K562 (cell line): ENCODE measurements at regions not wholly inside any gene's neighbourhood (a gene's known extent, or its start where the extent isn't known, plus 50 kb on each side); places are given as distances from the start of the nearest gene placed in this dataset.

ENCODE experiments used
- ATAC-seq: fragments of 200-7000 bp; cut with Tn5 transposase; 3 replicates; pipeline ENCODE4 v1.9.1; 2020; ENCODE audit warnings: moderate library complexity
- BruUV-seq: library from RNA; stranded (reverse); fragments of 400-500 nt; replicated peaks from 2 replicates; lab custom pipeline; 2021; lab: Mats Ljungman, UMichigan
- CTCF ChIA-PET: fragments of 300-600 bp; formaldehyde crosslinking; extraction: SDS; loops from one replicate; lab custom pipeline; 2021; ENCODE audit warnings: low intra/inter-chr PET ratio; lab: Yijun Ruan, JAX
- POLR2A ChIA-PET: fragments of 300-600, 350-650 bp; sonication (Branson Sonifier 250); formaldehyde crosslinking; extraction: SDS; loops from one replicate; lab custom pipeline; 2021; ENCODE audit warnings: antibody characterized with exemption, inconsistent platforms; lab: Yijun Ruan, JAX
- DNase-seq, 4 experiments: peaks; one replicate each; pipeline versions ENCODE4 v3.0.0 to v3.0.0-alpha.2; 2011 to 2018; ENCODE audit warnings: low spot score in 3 of 4, mixed read lengths in 3 of 4; ENCODE audit errors: extremely low read depth in 1 of 4
- FAIRE-seq: peaks from 2 replicates; lab custom pipeline; 2011; peaks lifted over from hg19 to GRCh38; lab: Jason Lieb, UNC
- H2AFZ ChIP-seq: 2 replicates; pipeline ENCODE4 v1.6.0; 2011; ENCODE audit warnings: low read depth, low read length, control low read depth, inconsistent platforms
- H3K27ac ChIP-seq: fragments of 200-600 bp; 3 replicates; pipeline ENCODE4 v1.8.0; 2011; ENCODE audit warnings: low read depth, mild to moderate bottlenecking, control low read depth, inconsistent platforms, low read length, moderate library complexity, mixed read lengths; ENCODE audit errors: extremely low read depth
- H3K27me3 ChIP-seq, 2 experiments: fragments of 300-600 bp in 1 of 2; 2 replicates in 1 of 2; 3 replicates in 1 of 2; pipeline versions ENCODE4 v1.6.0 to v1.8.0; 2011; ENCODE audit warnings: inconsistent platforms in 2 of 2, low read length in 2 of 2, mild to moderate bottlenecking in 1 of 2, mixed read lengths in 1 of 2, moderate library complexity in 1 of 2; ENCODE audit not compliant: control insufficient read depth in 2 of 2, insufficient read depth in 2 of 2
- H3K36me3 ChIP-seq: fragments of 300-600 bp; 3 replicates; pipeline ENCODE4 v1.8.0; 2011; ENCODE audit warnings: mild to moderate bottlenecking, low read length, inconsistent platforms; ENCODE audit not compliant: control insufficient read depth, insufficient read depth
- H3K4me1 ChIP-seq, 2 experiments: fragments of 200-600 bp in 1 of 2; replicated peaks in 1 of 2; 2 replicates in 1 of 2; 3 replicates in 1 of 2; pipeline versions ENCODE4 v1.5.1 to v1.8.0; 2011; ENCODE audit warnings: inconsistent platforms in 2 of 2, low read length in 2 of 2, mild to moderate bottlenecking in 1 of 2, mixed read lengths in 1 of 2, moderate library complexity in 1 of 2; ENCODE audit not compliant: control insufficient read depth in 2 of 2, insufficient read depth in 2 of 2
- H3K4me2 ChIP-seq: 2 replicates; pipeline ENCODE4 v1.6.1; 2011; ENCODE audit warnings: low read length, control low read depth, inconsistent platforms, mixed read lengths; ENCODE audit not compliant: insufficient read depth
- H3K4me3 ChIP-seq: fragments of 200-600 bp; sonication (generic), shearing (Covaris generic); 2 replicates; pipeline ENCODE4 v1.5.1; 2016; ENCODE audit warnings: control low read depth, inconsistent platforms
- H3K79me2 ChIP-seq: fragments of 200-600 bp; 3 replicates; pipeline ENCODE4 v1.8.0; 2011; ENCODE audit warnings: low read length, inconsistent platforms; ENCODE audit not compliant: control insufficient read depth, insufficient read depth
- H3K9ac ChIP-seq, 2 experiments: 2 replicates each; pipeline versions ENCODE4 v1.6.0 to v1.6.1; 2011; ENCODE audit warnings: low read depth in 2 of 2, low read length in 2 of 2, control low read depth in 1 of 2, inconsistent platforms in 1 of 2, mild to moderate bottlenecking in 1 of 2, mixed read lengths in 1 of 2; ENCODE audit not compliant: insufficient read depth in 1 of 2
- H3K9me1 ChIP-seq: one replicate; pipeline ENCODE4 v1.6.0; 2011; ENCODE audit warnings: inconsistent platforms, mild to moderate bottlenecking, low read length, moderate library complexity; ENCODE audit not compliant: control insufficient read depth, insufficient read depth
- H3K9me3 ChIP-seq: replicated peaks from 2 replicates; pipeline ENCODE4 v1.5.1; 2011; ENCODE audit warnings: low read depth, low read length, inconsistent platforms; ENCODE audit not compliant: control insufficient read depth, insufficient read depth
- H4K20me1 ChIP-seq: replicated peaks from 2 replicates; pipeline ENCODE4 v1.6.1; 2011; ENCODE audit warnings: low read length, inconsistent platforms, mixed read lengths; ENCODE audit not compliant: control insufficient read depth, insufficient read depth
- BRCA1 ChIP-seq, 2 experiments: fragments of 450-650 bp in 1 of 2; sonication (generic) in 1 of 2; formaldehyde crosslinking in 1 of 2; IDR thresholded peaks; 2 replicates each; pipeline versions ENCODE4 v1.5.0 to v1.6.1; 2017 to 2020; ENCODE audit warnings: mild to moderate bottlenecking in 1 of 2, missing genetic modification reagents in 1 of 2
- CBFA2T3 ChIP-seq: fragments of 450-650 bp; IDR thresholded peaks from 2 replicates; pipeline ENCODE4 v1.6.1; 2017
- CHD4 ChIP-seq: fragments of 200-600 bp; sonication (generic); IDR thresholded peaks from 3 replicates; pipeline ENCODE4 v1.6.1; 2012; ENCODE audit warnings: low read depth, mild to moderate bottlenecking, mixed read lengths, low read length, inconsistent platforms; ENCODE audit not compliant: insufficient read depth, insufficient replicate concordance, poor library complexity, severe bottlenecking
- ETV1 ChIP-seq: fragments of 450-650 bp; conservative IDR thresholded peaks from 2 replicates; pipeline ENCODE4 v1.6.1; 2016; ENCODE audit warnings: missing genetic modification characterization, control low read depth, low read depth, missing compliant biosample characterization
- GATAD2A ChIP-seq: fragments of 450-650 bp; IDR thresholded peaks from 2 replicates; pipeline ENCODE4 v1.6.1; 2017
- HCFC1 ChIP-seq: IDR thresholded peaks from 2 replicates; pipeline ENCODE4 v1.6.1; 2012; ENCODE audit warnings: low read depth, low read length, improper control_type of control experiment
- HDAC2 ChIP-seq: fragments of 450-650 bp; IDR thresholded peaks from 2 replicates; pipeline ENCODE4 v1.6.1; 2016; ENCODE audit warnings: mild to moderate bottlenecking
- HDAC3 ChIP-seq: fragments of 450-650 bp; IDR thresholded peaks from 2 replicates; pipeline ENCODE4 v1.6.1; 2018; ENCODE audit warnings: borderline replicate concordance, mild to moderate bottlenecking, moderate library complexity; ENCODE audit not compliant: partially characterized antibody
- HEY1 ChIP-seq: fragments of 250-450 bp; sonication (Bioruptor Pico); IDR thresholded peaks from 2 replicates; pipeline ENCODE4 v1.5.0; 2020; ENCODE audit warnings: mild to moderate bottlenecking, moderate library complexity, borderline replicate concordance
- MCM3 ChIP-seq: fragments of 450-650 bp; IDR thresholded peaks from 2 replicates; pipeline ENCODE4 v1.6.1; 2016
- MTA3 ChIP-seq: fragments of 450-650 bp; formaldehyde crosslinking; IDR thresholded peaks from 2 replicates; pipeline ENCODE4 v1.6.1; 2017; ENCODE audit warnings: mild to moderate bottlenecking, borderline replicate concordance
- NCOA6 ChIP-seq: fragments of 450-650 bp; IDR thresholded peaks from 2 replicates; pipeline ENCODE4 v1.6.1; 2017; ENCODE audit warnings: mild to moderate bottlenecking
- PKNOX1 ChIP-seq: fragments of 450-650 bp; IDR thresholded peaks from 2 replicates; pipeline ENCODE4 v1.6.1; 2016
- RAD21 ChIP-seq, 2 experiments: fragments of 250-450 bp in 1 of 2; fragments of 450-650 bp in 1 of 2; sonication (Bioruptor Pico) in 1 of 2; formaldehyde crosslinking in 1 of 2; IDR thresholded peaks in 1 of 2; conservative IDR thresholded peaks in 1 of 2; 2 replicates each; pipeline versions ENCODE4 v1.4.0 to v1.8.0; 2020 to 2022; ENCODE audit warnings: mild to moderate bottlenecking in 2 of 2, moderate library complexity in 1 of 2
- RNF219 ChIP-seq: fragments of 250-450 bp; sonication (Bioruptor Pico); IDR thresholded peaks from 2 replicates; pipeline ENCODE4 v1.5.0; 2022; ENCODE audit warnings: mild to moderate bottlenecking
- SMAD2 ChIP-seq: fragments of 150-350 bp; IDR thresholded peaks from 2 replicates; pipeline ENCODE4 v1.6.1; 2014; ENCODE audit warnings: low read depth, mild to moderate bottlenecking, low read length
- SREBF1 ChIP-seq: fragments of 150-350 bp; IDR thresholded peaks from 2 replicates; pipeline ENCODE4 v1.6.1; 2014; ENCODE audit warnings: antibody characterized with exemption, low read depth, low read length, borderline replicate concordance
- SRSF1 ChIP-seq: fragments of 200-400 bp; formaldehyde crosslinking; IDR thresholded peaks from 2 replicates; pipeline ENCODE4 v1.6.1; 2017; ENCODE audit warnings: mild to moderate bottlenecking, low read depth, low read length, moderate library complexity
- YBX1 ChIP-seq: fragments of 450-650 bp; IDR thresholded peaks from 2 replicates; pipeline ENCODE4 v1.7.1; 2016; ENCODE audit warnings: mild to moderate bottlenecking
- ZC3H11A ChIP-seq: IDR thresholded peaks from 2 replicates; pipeline ENCODE4 v1.6.1; 2012; ENCODE audit warnings: low read depth, low read length, improper control_type of control experiment
- ZNF146 ChIP-seq: IDR thresholded peaks from one replicate; pipeline ENCODE4 v1.6.1; 2018; ENCODE audit warnings: missing compliant biosample characterization; ENCODE audit not compliant: unreplicated experiment
- ZNF41 ChIP-seq: fragments of 250-450 bp; sonication (Bioruptor Pico); conservative IDR thresholded peaks from 2 replicates; pipeline ENCODE4 v1.4.0; 2020; ENCODE audit warnings: mild to moderate bottlenecking
- ZNF436 ChIP-seq: fragments of 250-450, 450-650 bp; sonication (Bioruptor Pico); formaldehyde crosslinking; IDR thresholded peaks from 2 replicates; pipeline ENCODE4 v1.7.0; 2020; ENCODE audit warnings: mild to moderate bottlenecking
- WGBS: fragments of 100-300 bp; shearing (Covaris generic); methylation state at CpG from one replicate; pipeline ENCODE4 v1.1.6; 2016; ENCODE audit warnings: low coverage, mixed read lengths; ENCODE audit not compliant: insufficient coverage; ENCODE audit errors: missing lambda C conversion rate; 5-methylcytosine and 5-hydroxymethylcytosine counted together
- in situ Hi-C: fragments of 300-500 bp; cut with MboI; formaldehyde crosslinking; loops from 4 replicates; pipeline ENCODE4 v1.15.0; 2018; ENCODE audit warnings: inconsistent platforms, mixed read lengths
- intact Hi-C: fragments of 100-400 bp; cut with micrococcal nuclease; formaldehyde crosslinking; loops from 2 replicates; pipeline ENCODE4 v1.14.2; 2022

- FAIRE-seq (no peak), ATAC-seq (peak; percentile 44; the same call in 2 of the 3 replicates), DNase-seq (no peak)
- H3K9me3 ChIP-seq = no peaks in the 10 kb centered on the region
- H3K27me3 ChIP-seq = peaks cover 36 to 42% of the 10 kb centered on the region in 2 experiments
- no TSS peak for BruUV-seq
- H3K79me2 ChIP-seq = no peaks in the 10 kb centered on the region
- POLR2A ChIA-PET = interaction anchor here (0.6 kb wide), 1 partner anchor 440 kb away, joined by 5 read pairs; no protein-coding TSS in a partner anchor
- in situ Hi-C loops = no loop called here
- no peak overlapping the region for H3K9ac ChIP-seq
- H3K4me3 ChIP-seq = no peak overlapping the region
- no peak overlapping the region for H2AFZ ChIP-seq
- WGBS = 1% methylated on average over 6 of the region's 6 CpGs
- CTCF ChIA-PET = interaction anchor here (1.1 to 1.2 kb wide), 2 partner anchors 98 to 100 kb away, joined by 3 read pairs; no protein-coding TSS in a partner anchor
- no peaks in the 10 kb centered on the region for H3K9me1 ChIP-seq
- H3K27ac ChIP-seq = no peak overlapping the region
- H3K4me1 ChIP-seq = peaks cover 0 to 5% of the 10 kb centered on the region in 2 experiments; a peak in 1 of 5 replicates
- H3K4me2 ChIP-seq = no peak overlapping the region
- H4K20me1 ChIP-seq = no peaks in the 10 kb centered on the region; the same call in 1 of the 2 replicates
- no peaks in the 10 kb centered on the region for H3K36me3 ChIP-seq
- intact Hi-C loops = loop anchor here (5.0 kb wide), 1 partner anchor 138 kb away; no protein-coding TSS in a partner anchor
- TF ChIP-seq CBFA2T3 (no peak), ZNF41 (CRISPR knock-in tag) (no peak), NCOA6 (no peak), MCM3 (no peak), ZNF436 (no peak), ZC3H11A (no peak), GATAD2A (no peak), MTA3 (no peak), SRSF1 (no peak), RAD21 (CRISPR knock-in tag; conservative IDR thresholded peaks at IDR 0.05 in 1 of 2, IDR thresholded peaks at IDR 0.05 in 1 of 2) (peak; percentile 32 to 35; a peak in 3 of 4 replicates), BRCA1 (IDR thresholded peaks at IDR 0.05) (no peak), BRCA1 (CRISPR knock-in tag; IDR thresholded peaks at IDR 0.05) (no peak), CHD4 (no peak), RNF219 (no peak), ETV1 (tag) (no peak), HCFC1 (no peak), HDAC3 (no peak), HEY1 (CRISPR knock-in tag) (no peak), SREBF1 (no peak), HDAC2 (no peak), YBX1 (no peak), ZNF146 (CRISPR knock-in tag) (no peak), SMAD2 (no peak), PKNOX1 (no peak)
These were observed 179.4 kb downstream of the ERMARD start for GRCh38 chr6:169930799-169931198.
